PC-3 (cell line): ENCODE measurements at regions not wholly inside any gene's neighbourhood (a gene's known extent, or its start where the extent isn't known, plus 50 kb on each side); places are given as distances from the start of the nearest gene placed in this dataset.

ENCODE experiments used
- EZH2 ChIP-seq: fragments of 300-600 bp; sonication (generic); IDR thresholded peaks from one replicate; pipeline ENCODE4 v1.6.1; 2017; ENCODE audit warnings: antibody characterized with exemption, mild to moderate bottlenecking, low read length; ENCODE audit not compliant: unreplicated experiment
- TF ChIP-seq, protein P1 (sequence below): fragments of 300-600 bp; sonication (generic); conservative IDR thresholded peaks from 2 replicates; pipeline ENCODE4 v1.5.1; 2017; ENCODE audit warnings: antibody characterized with exemption, low read depth, mild to moderate bottlenecking, low read length

DNA sequence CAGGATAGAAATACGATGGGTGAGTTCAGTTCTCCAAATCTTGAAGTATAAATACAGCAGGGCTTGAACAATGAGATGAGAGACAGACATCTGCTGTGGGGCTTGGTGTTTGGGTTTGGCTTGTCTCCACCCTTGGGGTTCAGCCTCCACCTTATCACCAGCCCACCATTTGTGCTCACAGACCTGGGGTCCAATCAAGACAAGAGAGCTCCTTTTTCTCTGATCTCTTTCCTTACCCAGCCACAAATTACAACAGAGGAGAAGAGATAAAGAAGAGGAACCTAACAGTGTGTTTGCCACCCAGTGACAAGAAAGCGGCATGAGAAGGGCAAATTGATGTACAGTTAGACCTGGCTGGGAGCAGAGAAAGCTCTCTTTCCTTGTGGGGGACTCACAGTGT, 204.5 kb upstream of the CXCR4 start:
- TF ChIP-seq, protein P1, sequence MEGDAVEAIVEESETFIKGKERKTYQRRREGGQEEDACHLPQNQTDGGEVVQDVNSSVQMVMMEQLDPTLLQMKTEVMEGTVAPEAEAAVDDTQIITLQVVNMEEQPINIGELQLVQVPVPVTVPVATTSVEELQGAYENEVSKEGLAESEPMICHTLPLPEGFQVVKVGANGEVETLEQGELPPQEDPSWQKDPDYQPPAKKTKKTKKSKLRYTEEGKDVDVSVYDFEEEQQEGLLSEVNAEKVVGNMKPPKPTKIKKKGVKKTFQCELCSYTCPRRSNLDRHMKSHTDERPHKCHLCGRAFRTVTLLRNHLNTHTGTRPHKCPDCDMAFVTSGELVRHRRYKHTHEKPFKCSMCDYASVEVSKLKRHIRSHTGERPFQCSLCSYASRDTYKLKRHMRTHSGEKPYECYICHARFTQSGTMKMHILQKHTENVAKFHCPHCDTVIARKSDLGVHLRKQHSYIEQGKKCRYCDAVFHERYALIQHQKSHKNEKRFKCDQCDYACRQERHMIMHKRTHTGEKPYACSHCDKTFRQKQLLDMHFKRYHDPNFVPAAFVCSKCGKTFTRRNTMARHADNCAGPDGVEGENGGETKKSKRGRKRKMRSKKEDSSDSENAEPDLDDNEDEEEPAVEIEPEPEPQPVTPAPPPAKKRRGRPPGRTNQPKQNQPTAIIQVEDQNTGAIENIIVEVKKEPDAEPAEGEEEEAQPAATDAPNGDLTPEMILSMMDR, result no peak
- no peak for TF ChIP-seq EZH2
